CD4-positive, CD25-positive, alpha-beta regulatory T cell (primary cell): ENCODE measurements at regions not wholly inside any gene's neighbourhood (a gene's known extent, or its start where the extent isn't known, plus 50 kb on each side); places are given as distances from the start of the nearest gene placed in this dataset.

Experiments
- ATAC-seq, 2 donors: fragments of 150-1000 bp; cut with Tn5 transposase; one replicate each; pipeline ENCODE4 v1.10.0; 2021; ENCODE audit warnings: low read depth in 2 of 2, moderate number of reproducible peaks in 2 of 2, moderate library complexity in 1 of 2
- DNase-seq, 3 donors: peaks; one replicate each; pipeline versions ENCODE4 v3.0.0 to v3.0.0-alpha.2; 2012 to 2022; ENCODE audit warnings: mixed read lengths in 1 of 3
- H3K27ac ChIP-seq: one replicate; pipeline ENCODE4 v1.7.0; 2013; ENCODE audit warnings: mild to moderate bottlenecking, low read length; ENCODE audit not compliant: insufficient read depth, poor library complexity, severe bottlenecking
- H3K27me3 ChIP-seq: one replicate; pipeline ENCODE4 v1.7.0; 2013; ENCODE audit warnings: low read length; ENCODE audit not compliant: control insufficient read depth, insufficient read depth
- H3K36me3 ChIP-seq: one replicate; pipeline ENCODE4 v1.7.0; 2013; ENCODE audit warnings: mild to moderate bottlenecking, low read length, moderate library complexity; ENCODE audit not compliant: control insufficient read depth, insufficient read depth
- H3K4me1 ChIP-seq: 2 replicates; pipeline ENCODE4 v1.7.0; 2013; ENCODE audit warnings: mild to moderate bottlenecking, low read length; ENCODE audit not compliant: insufficient read depth, control insufficient read depth, poor library complexity, severe bottlenecking
- H3K4me3 ChIP-seq: one replicate; pipeline ENCODE4 v1.7.0; 2013; ENCODE audit warnings: low read depth, mild to moderate bottlenecking, low read length, moderate library complexity
- H3K9me3 ChIP-seq, 2 experiments: 1 replicate in 1 of 2; 2 replicates in 1 of 2; pipeline ENCODE4 v1.7.0; 2013; ENCODE audit warnings: low read length in 2 of 2, mild to moderate bottlenecking in 1 of 2, moderate library complexity in 1 of 2; ENCODE audit not compliant: control insufficient read depth in 2 of 2
- H3K27ac Mint-ChIP-seq, 3 donors: one replicate each; pipeline ENCODE4 v1.8.0; 2020 to 2022; ENCODE audit warnings: mild to moderate bottlenecking in 3 of 3, mixed read lengths in 3 of 3, moderate library complexity in 2 of 3
- H3K27me3 Mint-ChIP-seq: one replicate; pipeline ENCODE4 v1.8.0; 2022; ENCODE audit warnings: mild to moderate bottlenecking, mixed read lengths
- H3K36me3 Mint-ChIP-seq: one replicate; pipeline ENCODE4 v1.8.0; 2020; ENCODE audit warnings: mixed read lengths
- H3K4me1 Mint-ChIP-seq, 4 donors: one replicate each; pipeline ENCODE4 v1.8.0; 2020 to 2022; ENCODE audit warnings: mixed read lengths in 4 of 4, mild to moderate bottlenecking in 1 of 4
- H3K4me3 Mint-ChIP-seq, 4 donors: one replicate each; pipeline ENCODE4 v1.8.0; 2020 to 2022; ENCODE audit warnings: mild to moderate bottlenecking in 4 of 4, mixed read lengths in 4 of 4, moderate library complexity in 3 of 4
- H3K9me3 Mint-ChIP-seq, 7 donors: one replicate each; pipeline ENCODE4 v1.8.0; 2020 to 2022; ENCODE audit warnings: mixed read lengths in 7 of 7, mild to moderate bottlenecking in 3 of 7, moderate library complexity in 2 of 7

- Histone ChIP-seq H3K9me3 (no peaks in the 10 kb centered on the region), H3K4me3 (no peak overlapping the region), H3K36me3 (no peaks in the 10 kb centered on the region), H3K4me1 (no peaks in the 10 kb centered on the region), H3K27ac (no peak overlapping the region), H3K27me3 (no peaks in the 10 kb centered on the region)
- H3K4me1 Mint-ChIP-seq: no peaks in the 10 kb centered on the region
- H3K4me3 Mint-ChIP-seq: no peak overlapping the region
- DNase-seq (no peak), ATAC-seq (no peak)
- H3K36me3 Mint-ChIP-seq: no peaks in the 10 kb centered on the region
- peaks cover 0 to 3% (median 0%) of the 10 kb centered on the region in 7 donors for H3K9me3 Mint-ChIP-seq
- no peak overlapping the region for H3K27ac Mint-ChIP-seq
- H3K27me3 Mint-ChIP-seq: no peaks in the 10 kb centered on the region
These were observed 170.4 kb upstream of the LDB2 start for GRCh38 chr4:17068891-17069290.

- no peaks in the 10 kb centered on the region for H3K9me3 ChIP-seq
- Mint-ChIP-seq H3K27me3 (no peaks in the 10 kb centered on the region), H3K27ac (no peak overlapping the region), H3K4me1 (no peaks in the 10 kb centered on the region), H3K36me3 (no peaks in the 10 kb centered on the region), H3K4me3 (no peak overlapping the region), H3K9me3 (peaks cover 0 to 3% (median 0%) of the 10 kb centered on the region in 7 donors)
- no peaks in the 10 kb centered on the region for H3K4me1 ChIP-seq
- H3K27ac ChIP-seq: no peak overlapping the region
- no peak for DNase-seq
- no peak overlapping the region for H3K4me3 ChIP-seq
- no peaks in the 10 kb centered on the region for H3K27me3 ChIP-seq
- no peaks in the 10 kb centered on the region for H3K36me3 ChIP-seq
- no peak for ATAC-seq
These were observed 169.9 kb upstream of the LDB2 start for GRCh38 chr4:17068392-17068791.

- H3K4me1 Mint-ChIP-seq: no peaks in the 10 kb centered on the region
- no peak overlapping the region for H3K27ac Mint-ChIP-seq
- Histone ChIP-seq H3K36me3 (no peaks in the 10 kb centered on the region), H3K27me3 (no peaks in the 10 kb centered on the region), H3K27ac (no peak overlapping the region), H3K9me3 (no peaks in the 10 kb centered on the region), H3K4me1 (no peaks in the 10 kb centered on the region), H3K4me3 (no peak overlapping the region)
- ATAC-seq: no peak
- no peak for DNase-seq
- no peak overlapping the region for H3K4me3 Mint-ChIP-seq
- peaks cover 0 to 3% (median 0%) of the 10 kb centered on the region in 7 donors for H3K9me3 Mint-ChIP-seq
- H3K36me3 Mint-ChIP-seq: no peaks in the 10 kb centered on the region
- no peaks in the 10 kb centered on the region for H3K27me3 Mint-ChIP-seq
These were observed 168.5 kb upstream of the LDB2 start for GRCh38 chr4:17066972-17067371.

- Mint-ChIP-seq H3K27me3 (no peaks in the 10 kb centered on the region), H3K27ac (no peak overlapping the region), H3K36me3 (no peaks in the 10 kb centered on the region), H3K9me3 (peaks cover 0 to 3% (median 2%) of the 10 kb centered on the region in 7 donors), H3K4me1 (no peaks in the 10 kb centered on the region), H3K4me3 (no peak overlapping the region)
- Histone ChIP-seq H3K4me3 (no peak overlapping the region), H3K27ac (no peak overlapping the region), H3K9me3 (no peaks in the 10 kb centered on the region), H3K4me1 (no peaks in the 10 kb centered on the region), H3K36me3 (no peaks in the 10 kb centered on the region), H3K27me3 (no peaks in the 10 kb centered on the region)
- DNase-seq (no peak), ATAC-seq (no peak)
These were observed 167.8 kb upstream of the LDB2 start for GRCh38 chr4:17066236-17066635.

- ATAC-seq: no peak
- Mint-ChIP-seq H3K4me3 (no peak overlapping the region), H3K27ac (no peak overlapping the region), H3K36me3 (no peaks in the 10 kb centered on the region), H3K9me3 (peaks cover 0 to 3% (median 2%) of the 10 kb centered on the region in 7 donors), H3K27me3 (no peaks in the 10 kb centered on the region), H3K4me1 (no peaks in the 10 kb centered on the region)
- H3K36me3 ChIP-seq: no peaks in the 10 kb centered on the region
- DNase-seq: no peak
- no peaks in the 10 kb centered on the region for H3K4me1 ChIP-seq
- no peak overlapping the region for H3K4me3 ChIP-seq
- no peaks in the 10 kb centered on the region for H3K27me3 ChIP-seq
- no peaks in the 10 kb centered on the region for H3K9me3 ChIP-seq
- H3K27ac ChIP-seq: no peak overlapping the region
These were observed 167.4 kb upstream of the LDB2 start for GRCh38 chr4:17065821-17066220.

- H3K27me3 ChIP-seq: no peaks in the 10 kb centered on the region
- H3K4me1 Mint-ChIP-seq: no peaks in the 10 kb centered on the region
- no peak overlapping the region for H3K4me3 ChIP-seq
- H3K9me3 Mint-ChIP-seq: peaks cover 0 to 4% (median 3%) of the 10 kb centered on the region in 7 donors
- no peak overlapping the region for H3K27ac Mint-ChIP-seq
- H3K4me1 ChIP-seq: no peaks in the 10 kb centered on the region
- no peaks in the 10 kb centered on the region for H3K36me3 Mint-ChIP-seq
- H3K9me3 ChIP-seq: no peaks in the 10 kb centered on the region
- no peak for ATAC-seq
- no peak for DNase-seq
- no peaks in the 10 kb centered on the region for H3K27me3 Mint-ChIP-seq
- no peaks in the 10 kb centered on the region for H3K36me3 ChIP-seq
- no peak overlapping the region for H3K27ac ChIP-seq
- H3K4me3 Mint-ChIP-seq: no peak overlapping the region
These were observed 166.5 kb upstream of the LDB2 start for GRCh38 chr4:17064959-17065358.

- no peaks in the 10 kb centered on the region for H3K4me1 Mint-ChIP-seq
These were observed 165.4 kb upstream of the LDB2 start for GRCh38 chr4:17063888-17064287.

GRCh38 chr4:17060230-17060629 is 161.8 kb upstream of the LDB2 start:
- no peaks in the 10 kb centered on the region for H3K27me3 ChIP-seq
- H3K9me3 ChIP-seq: no peaks in the 10 kb centered on the region
- no peaks in the 10 kb centered on the region for H3K4me1 ChIP-seq
- Mint-ChIP-seq H3K36me3 (no peaks in the 10 kb centered on the region), H3K9me3 (peaks cover 0 to 7% (median 0%) of the 10 kb centered on the region in 7 donors), H3K4me1 (no peaks in the 10 kb centered on the region), H3K27ac (no peak overlapping the region), H3K27me3 (no peaks in the 10 kb centered on the region), H3K4me3 (no peak overlapping the region)
- ATAC-seq (no peak), DNase-seq (no peak)
- H3K36me3 ChIP-seq: no peaks in the 10 kb centered on the region
- no peak overlapping the region for H3K4me3 ChIP-seq
- H3K27ac ChIP-seq: no peak overlapping the region

More at GRCh38 chr4:17063888-17064287, 165.4 kb upstream of the LDB2 start:
- no peaks in the 10 kb centered on the region for H3K36me3 ChIP-seq
- Mint-ChIP-seq H3K27ac (no peak overlapping the region), H3K27me3 (no peaks in the 10 kb centered on the region), H3K36me3 (no peaks in the 10 kb centered on the region), H3K4me3 (no peak overlapping the region), H3K9me3 (peaks cover 0 to 7% (median 0%) of the 10 kb centered on the region in 7 donors)
- ATAC-seq (no peak), DNase-seq (no peak)
- no peak overlapping the region for H3K27ac ChIP-seq
- no peaks in the 10 kb centered on the region for H3K27me3 ChIP-seq
- H3K9me3 ChIP-seq: no peaks in the 10 kb centered on the region
- H3K4me3 ChIP-seq: no peak overlapping the region
- H3K4me1 ChIP-seq: no peaks in the 10 kb centered on the region
